Progenitor cell of endocrine pancreas (in vitro differentiated cells): ENCODE measurements at regions not wholly inside any gene's neighbourhood (a gene's known extent, or its start where the extent isn't known, plus 50 kb on each side); places are given as distances from the start of the nearest gene placed in this dataset.

Source experiments
- DNase-seq: peaks from one replicate; pipeline ENCODE4 v3.0.0; 2021; ENCODE audit warnings: low spot score; ENCODE audit not compliant: unreplicated experiment
- H3K27ac Mint-ChIP-seq: 2 replicates; pipeline ENCODE4 v1.8.0; 2021; ENCODE audit warnings: mild to moderate bottlenecking, moderate library complexity, mixed read lengths
- H3K27me3 Mint-ChIP-seq: 2 replicates; pipeline ENCODE4 v1.8.0; 2021; ENCODE audit warnings: mixed read lengths
- H3K36me3 Mint-ChIP-seq: 2 replicates; pipeline ENCODE4 v1.8.0; 2022; ENCODE audit warnings: mixed read lengths; ENCODE audit not compliant: insufficient read depth
- H3K4me1 Mint-ChIP-seq: 2 replicates; pipeline ENCODE4 v1.8.0; 2021; ENCODE audit warnings: low read depth, mixed read lengths
- H3K4me3 Mint-ChIP-seq: 2 replicates; pipeline ENCODE4 v1.8.0; 2021; ENCODE audit warnings: low read depth, mild to moderate bottlenecking, moderate library complexity, mixed read lengths
- H3K9me3 Mint-ChIP-seq: 2 replicates; pipeline ENCODE4 v1.8.0; 2021; ENCODE audit warnings: low read depth, mixed read lengths
- CTCF ChIP-seq: fragments of 200-600 bp; sonication (generic); IDR thresholded peaks from one replicate; pipeline ENCODE4 v1.5.0; 2021; ENCODE audit warnings: antibody characterized with exemption, mild to moderate bottlenecking; ENCODE audit not compliant: unreplicated experiment

GRCh38 chr10:130411496-130412085 lies 275.4 kb downstream of the GLRX3 start:
- Mint-ChIP-seq H3K9me3 (peaks cover 6% of the 10 kb centered on the region), H3K4me3 (no peak overlapping the region), H3K4me1 (peaks cover 9% of the 10 kb centered on the region), H3K27ac (no peak overlapping the region), H3K36me3 (no peaks in the 10 kb centered on the region), H3K27me3 (peaks cover 9% of the 10 kb centered on the region)
- no peak for DNase-seq
- TF ChIP-seq CTCF: no peak

DNA sequence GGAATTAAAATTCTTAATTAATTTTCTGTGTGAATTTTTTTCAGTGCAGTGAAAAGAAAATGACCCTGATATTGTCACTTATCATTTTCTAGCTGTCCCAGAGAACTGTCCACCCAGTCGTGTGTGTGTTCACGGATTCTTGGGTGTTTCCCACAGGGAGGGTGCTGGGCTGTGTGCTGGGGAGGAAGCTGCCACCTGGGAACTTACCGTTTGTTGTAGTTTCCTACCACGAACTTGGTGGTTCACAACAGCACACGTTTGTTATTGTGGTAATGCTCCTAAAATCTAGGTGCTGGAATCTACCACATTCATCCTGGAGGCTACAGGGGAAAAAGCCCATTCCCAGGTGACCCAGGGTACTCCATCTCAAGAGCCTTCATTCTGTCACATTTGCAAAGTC lies 276.1 kb downstream of the GLRX3 start:
- peaks cover 8% of the 10 kb centered on the region for H3K9me3 Mint-ChIP-seq
- no peak overlapping the region for H3K27ac Mint-ChIP-seq
- no peak for DNase-seq
- H3K36me3 Mint-ChIP-seq: no peaks in the 10 kb centered on the region
- peaks cover 13% of the 10 kb centered on the region for H3K27me3 Mint-ChIP-seq
- peaks cover 9% of the 10 kb centered on the region for H3K4me1 Mint-ChIP-seq
- H3K4me3 Mint-ChIP-seq: no peak overlapping the region
- TF ChIP-seq CTCF: no peak

- no peak for DNase-seq
- Mint-ChIP-seq H3K4me1 (peaks cover 13% of the 10 kb centered on the region), H3K27ac (no peak overlapping the region), H3K9me3 (peaks cover 8% of the 10 kb centered on the region), H3K27me3 (peaks cover 8% of the 10 kb centered on the region), H3K4me3 (no peak overlapping the region), H3K36me3 (no peaks in the 10 kb centered on the region)
- TF ChIP-seq CTCF: no peak
These were observed 280.4 kb downstream of the GLRX3 start for GRCh38 chr10:130416334-130417150.

GRCh38 chr10:130418731-130419130 lies 282.5 kb downstream of the GLRX3 start:
- H3K27ac Mint-ChIP-seq: no peak overlapping the region
- H3K27me3 Mint-ChIP-seq: peaks cover 16% of the 10 kb centered on the region
- H3K36me3 Mint-ChIP-seq: no peaks in the 10 kb centered on the region
- DNase-seq: no peak
- peaks cover 3% of the 10 kb centered on the region for H3K9me3 Mint-ChIP-seq
- no peak overlapping the region for H3K4me3 Mint-ChIP-seq
- peaks cover 4% of the 10 kb centered on the region for H3K4me1 Mint-ChIP-seq
- no peak for TF ChIP-seq CTCF

GRCh38 chr10:130421909-130422308 lies 285.7 kb downstream of the GLRX3 start:
- no peak for DNase-seq
- Mint-ChIP-seq H3K36me3 (no peaks in the 10 kb centered on the region), H3K27ac (no peak overlapping the region), H3K27me3 (peaks cover 11% of the 10 kb centered on the region), H3K9me3 (no peaks in the 10 kb centered on the region), H3K4me1 (peaks cover 4% of the 10 kb centered on the region), H3K4me3 (no peak overlapping the region)
- no peak for TF ChIP-seq CTCF
